H4 (cell line): ENCODE measurements at regions not wholly inside any gene's neighbourhood (a gene's known extent, or its start where the extent isn't known, plus 50 kb on each side); places are given as distances from the start of the nearest gene placed in this dataset.
"Not testable (repeated sequence)": the region's sequence is repeated elsewhere in the genome, so short reads cannot be mapped to it uniquely, and the experiment has no call there.

Experiments used
- DNase-seq: peaks from one replicate; pipeline ENCODE4 v3.0.0-alpha.2; 2015; ENCODE audit warnings: low spot score

DNA sequence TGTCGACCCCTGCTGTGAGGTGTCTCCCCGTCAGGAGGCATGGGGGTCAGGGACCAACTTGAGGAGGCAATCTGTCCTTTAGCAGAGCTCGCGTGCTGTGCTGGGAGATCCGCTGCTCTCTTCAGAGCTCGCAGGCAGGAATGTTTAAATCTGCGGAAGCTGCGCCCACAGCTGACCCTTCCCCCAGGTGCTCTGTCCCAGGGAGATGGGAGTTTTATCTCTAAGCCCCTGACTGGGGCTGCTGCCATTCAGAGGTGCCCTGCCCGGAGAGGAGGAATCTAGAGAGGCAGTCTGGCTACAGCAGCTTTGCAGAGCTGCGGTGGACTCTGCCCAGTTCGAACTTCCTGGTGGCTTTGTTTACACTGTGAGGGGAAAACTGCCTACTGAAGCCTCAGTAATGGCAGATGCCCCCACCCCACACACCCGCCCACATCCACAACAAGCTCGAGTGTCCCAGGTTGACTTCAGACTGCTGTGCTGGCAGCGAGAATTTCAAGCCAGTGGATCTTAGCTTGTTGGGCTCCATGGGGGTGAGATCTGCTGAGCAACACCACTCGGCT lies 133.1 kb downstream of the CENPC start:
- DNase-seq = not testable (repeated sequence)

DNA sequence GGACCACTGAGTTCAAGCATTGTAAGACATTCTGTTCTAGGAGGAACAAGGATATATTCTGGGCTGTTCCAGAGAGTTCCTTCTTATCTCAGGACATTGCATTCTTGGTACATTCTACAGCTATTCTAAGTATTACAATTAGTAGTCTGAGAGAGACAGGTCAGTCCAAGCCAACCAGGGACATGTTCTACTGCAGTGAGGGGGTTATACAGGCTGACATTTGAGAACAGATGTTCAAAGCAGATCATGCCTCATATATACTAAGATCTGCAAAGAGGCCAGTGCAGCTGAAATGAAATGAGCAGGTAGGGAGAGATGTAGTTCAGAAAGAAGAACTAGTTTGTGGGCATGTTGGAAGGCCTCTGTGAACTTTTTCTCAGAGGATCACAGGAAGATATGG lies 142.0 kb downstream of the CENPC start:
- DNase-seq = no peak

DNA sequence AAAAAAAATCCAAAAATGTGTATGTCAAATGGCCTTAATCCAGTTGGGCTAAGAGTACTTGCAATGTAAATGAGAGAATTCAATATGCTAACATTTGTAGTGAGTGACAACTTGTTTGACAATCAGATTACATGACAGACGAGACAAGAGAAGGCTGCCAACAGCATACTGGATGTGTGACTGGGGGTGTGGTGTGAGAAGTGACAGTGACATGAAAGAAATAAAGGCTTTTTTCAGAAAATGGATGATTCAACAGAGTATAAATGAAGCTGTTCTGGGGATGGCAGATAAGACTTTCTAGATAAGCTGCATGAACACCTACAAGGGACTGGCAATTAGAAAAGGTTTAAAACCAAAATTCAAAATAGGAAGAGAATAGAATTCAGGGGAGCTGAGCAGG lies 143.4 kb downstream of the CENPC start:
- DNase-seq = no peak

DNA sequence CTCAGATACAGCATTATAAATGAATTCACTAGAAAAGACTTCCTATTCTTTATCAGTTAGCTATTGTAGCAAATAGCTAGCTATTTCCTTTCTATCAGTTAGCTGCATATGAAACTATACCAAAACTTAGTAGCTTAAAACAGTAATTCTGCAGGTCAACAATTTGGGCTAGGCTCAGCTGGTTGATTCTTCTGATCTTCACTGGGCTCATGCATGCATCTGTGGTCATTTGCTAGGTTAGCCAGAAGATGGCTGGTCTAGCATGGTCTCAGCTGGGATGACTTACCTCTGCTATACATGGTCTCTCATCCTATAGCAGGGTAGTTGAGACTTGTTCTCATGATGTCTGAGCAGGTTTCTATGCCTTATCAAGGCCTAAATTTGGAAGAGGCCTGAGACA lies 147.4 kb downstream of the CENPC start:
- DNase-seq = no peak

DNA sequence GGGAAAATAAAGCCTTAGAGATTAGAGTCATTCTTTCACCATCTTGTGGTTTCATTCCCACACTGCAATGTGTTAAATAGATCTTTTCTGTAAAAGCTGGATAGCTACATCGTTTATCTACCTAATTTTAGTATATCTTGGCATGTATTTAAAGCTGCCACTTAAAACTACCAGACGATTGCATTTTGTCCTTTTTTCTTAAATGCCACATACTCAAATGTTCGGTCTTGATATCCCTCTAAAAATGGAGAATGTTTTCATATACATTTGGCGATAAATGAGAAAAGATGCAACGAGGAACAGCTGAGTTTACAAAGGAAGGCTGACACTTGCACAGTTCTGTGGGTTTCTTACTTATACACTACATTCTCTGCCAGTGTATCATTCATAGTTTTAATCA lies 148.3 kb downstream of the CENPC start:
- no peak for DNase-seq

DNA sequence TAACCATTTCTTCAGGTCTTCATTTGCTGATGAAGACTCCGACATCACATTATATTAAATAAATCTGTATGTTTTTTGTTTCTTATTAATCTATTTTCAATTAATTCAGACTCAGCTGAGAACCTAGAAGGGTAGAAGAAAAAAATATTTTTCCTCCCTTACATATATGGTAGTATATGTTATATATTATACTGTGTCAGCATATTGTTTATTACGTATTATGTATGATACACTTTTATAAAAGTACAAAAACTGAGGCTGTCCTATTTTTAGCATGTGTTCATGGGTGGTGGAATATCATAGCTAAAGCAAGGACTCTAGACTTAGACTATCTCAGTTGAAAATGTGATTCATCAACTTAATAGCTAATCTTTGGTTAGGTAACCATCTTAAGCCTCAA lies 149.3 kb downstream of the CENPC start:
- DNase-seq = no peak

DNA sequence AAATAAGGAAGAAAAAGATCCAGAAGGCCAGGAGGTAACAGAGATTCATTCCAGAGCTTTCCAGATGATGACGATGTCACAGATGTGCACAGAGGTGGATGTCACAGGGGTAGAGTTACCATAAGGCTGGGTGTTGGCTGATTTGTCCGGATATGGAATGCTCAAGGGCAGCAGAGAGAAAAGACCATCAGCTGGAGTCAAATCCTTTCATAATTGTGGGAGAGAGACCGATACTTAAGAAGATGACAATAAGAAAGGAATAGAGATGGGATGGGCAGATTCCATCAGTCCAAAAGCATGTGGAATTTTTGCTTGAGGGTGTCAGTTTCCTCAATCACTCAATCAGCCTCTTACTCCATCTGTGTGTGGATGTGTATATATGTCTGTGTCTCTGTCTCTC lies 150.4 kb downstream of the CENPC start:
- no peak for DNase-seq

DNA sequence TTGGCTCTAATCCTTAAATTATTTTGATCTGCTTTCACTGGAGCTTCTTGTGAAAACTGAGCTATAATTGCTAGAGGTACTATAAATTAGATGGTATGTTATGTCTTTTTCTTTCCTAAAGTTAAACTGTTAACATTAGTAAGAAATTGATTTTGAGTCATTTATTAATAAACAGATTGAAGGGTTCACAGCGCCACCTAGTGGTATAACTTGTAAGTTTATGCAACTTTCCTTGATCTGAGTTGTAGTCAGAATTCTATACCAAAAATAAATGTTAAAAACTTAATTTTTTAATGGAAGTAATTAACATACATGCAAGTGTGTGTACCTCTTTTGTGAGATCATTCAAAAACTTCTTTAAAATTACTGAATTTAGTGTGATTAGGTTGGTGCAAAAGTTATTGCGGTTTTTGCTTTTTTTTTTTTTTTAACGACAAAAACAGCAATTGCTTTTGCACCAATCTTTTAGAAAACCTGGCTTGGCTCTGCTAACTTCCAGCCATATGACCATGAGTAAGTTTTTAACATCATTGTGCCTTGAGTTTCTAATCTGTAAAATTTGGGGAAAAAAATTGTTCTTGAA lies 151.5 kb downstream of the CENPC start:
- DNase-seq = peak; percentile 11

DNA sequence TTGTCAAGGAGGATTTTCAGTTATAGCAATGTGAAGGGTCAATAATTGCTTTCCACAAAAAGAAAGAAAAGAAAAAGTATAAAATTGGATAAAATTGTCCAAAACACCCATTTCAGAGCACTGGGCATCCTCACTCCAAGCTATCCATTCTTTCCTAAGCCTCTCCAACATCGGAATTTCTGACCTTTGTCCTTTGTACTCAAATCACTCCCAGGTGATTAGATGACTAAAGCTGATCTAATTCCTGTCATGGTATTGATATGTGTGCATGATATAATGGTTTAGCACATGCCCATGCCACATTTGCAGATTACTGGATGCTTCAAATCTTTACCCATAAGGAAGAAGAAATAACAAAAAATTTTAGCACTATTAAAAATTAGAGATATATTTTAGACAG lies 152.3 kb downstream of the CENPC start:
- no peak for DNase-seq

DNA sequence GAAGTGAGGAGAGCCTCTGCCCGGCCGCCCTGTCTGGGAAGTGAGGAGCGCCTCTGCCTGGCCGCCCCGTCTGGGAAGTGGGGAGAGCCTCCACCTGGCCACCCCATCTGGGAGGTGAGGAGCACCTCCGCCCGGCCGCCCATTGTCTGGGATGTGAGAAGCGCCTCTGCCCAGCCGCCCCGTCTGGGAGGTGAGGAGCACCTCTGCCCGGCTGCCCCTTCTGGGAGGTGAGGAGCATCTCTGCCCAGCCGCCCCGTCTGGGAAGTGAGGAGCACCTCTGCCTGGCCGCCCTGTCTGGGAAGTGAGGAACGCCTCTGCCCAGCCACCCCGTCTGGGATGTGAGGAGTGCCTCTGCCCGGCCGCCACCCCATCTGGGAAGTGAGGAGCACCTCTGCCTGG lies 163.9 kb downstream of the CENPC start:
- DNase-seq = not testable (repeated sequence)

DNA sequence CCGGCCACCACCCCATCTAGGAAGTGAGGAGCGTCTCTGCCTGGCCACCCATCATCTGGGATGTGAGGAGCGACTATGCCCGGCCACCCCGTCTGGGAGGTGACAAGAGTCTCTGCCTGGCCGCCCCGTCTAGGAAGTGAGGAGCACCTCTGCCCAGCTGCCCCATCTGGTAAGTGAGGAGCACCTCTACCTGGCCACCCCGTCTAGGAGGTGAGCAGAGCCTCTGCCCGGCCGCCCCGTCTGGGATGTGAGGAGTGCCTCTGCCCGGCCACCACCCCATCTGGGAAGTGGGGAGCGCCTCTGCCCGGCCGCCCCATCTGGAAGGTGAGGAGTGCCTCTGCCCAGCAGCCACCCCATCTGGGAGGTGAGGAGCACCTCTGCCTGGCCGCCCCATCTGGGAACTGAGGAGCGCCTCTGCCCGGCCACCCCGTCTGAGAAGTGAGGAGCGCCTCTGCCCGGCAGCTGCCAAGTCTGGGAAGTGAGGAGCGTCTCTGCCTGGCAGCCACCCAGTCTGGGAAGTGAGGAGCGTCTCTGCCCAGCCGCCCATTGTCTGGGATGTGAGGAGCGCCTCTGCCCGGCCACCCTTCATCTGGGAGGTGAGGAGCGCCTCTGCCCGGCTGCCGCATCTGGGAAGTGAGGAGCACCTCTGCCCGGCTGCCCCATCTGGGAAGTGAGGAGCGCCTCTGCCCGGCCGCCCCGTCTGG lies 164.4 kb downstream of the CENPC start:
- DNase-seq = not testable (repeated sequence)

DNA sequence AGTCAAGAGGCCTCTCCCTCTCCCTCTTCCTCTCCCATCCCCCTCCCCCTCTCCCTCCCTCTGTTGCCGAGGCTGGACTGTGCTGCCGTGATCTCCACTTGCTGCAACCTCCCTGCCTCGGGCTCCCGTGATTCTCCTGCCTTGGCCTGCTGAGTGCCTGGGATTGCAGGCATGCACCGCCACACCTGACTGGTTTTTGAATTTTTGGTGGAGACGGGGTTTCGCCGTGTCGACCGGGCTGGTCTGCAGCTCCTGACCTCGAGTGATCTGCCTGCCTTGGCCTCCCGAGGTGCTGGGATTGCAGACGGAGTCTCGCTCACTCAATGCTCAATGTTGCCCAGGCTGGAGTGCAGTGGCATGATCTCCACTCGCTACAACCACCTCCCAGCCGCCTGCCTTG lies 165.1 kb downstream of the CENPC start:
- DNase-seq = no peak

DNA sequence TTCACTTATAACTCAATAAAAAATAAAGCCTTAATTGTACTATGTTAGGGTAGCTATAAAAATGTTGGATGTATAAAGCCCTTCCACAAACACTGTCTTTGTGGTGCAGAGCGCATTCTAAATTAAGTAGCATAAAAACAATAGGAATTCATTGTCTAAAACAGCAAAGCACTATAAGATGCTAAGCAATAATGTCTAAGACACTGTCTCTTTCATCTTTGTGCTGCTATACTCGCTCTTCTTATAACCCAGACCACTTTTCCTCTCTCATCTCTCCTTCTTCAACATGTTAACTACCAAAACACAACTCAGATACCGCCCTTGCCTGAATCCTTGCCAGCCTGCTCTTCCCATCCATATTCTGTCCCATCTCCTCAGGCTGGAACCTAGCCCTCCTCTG lies 170.0 kb downstream of the CENPC start:
- DNase-seq = no peak

DNA sequence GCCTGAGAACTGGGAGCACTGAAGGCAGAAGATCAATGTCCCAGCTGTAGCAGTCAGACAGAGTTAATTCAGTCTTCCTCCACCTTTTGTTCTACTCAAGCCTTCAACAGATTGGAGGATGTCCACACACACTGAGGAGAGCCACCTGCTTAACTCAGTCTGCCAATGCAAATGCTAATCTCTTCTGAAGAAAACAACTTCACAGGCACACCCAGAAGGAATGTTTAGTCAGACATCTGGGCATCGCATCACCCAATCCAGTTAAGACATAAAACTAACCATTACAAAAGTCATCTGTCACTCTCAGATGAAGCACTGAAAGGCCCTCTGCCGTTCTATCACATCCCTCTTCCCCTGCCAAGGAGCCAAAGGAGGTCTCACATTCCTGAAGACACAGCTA lies 173.7 kb downstream of the CENPC start:
- no peak for DNase-seq

DNA sequence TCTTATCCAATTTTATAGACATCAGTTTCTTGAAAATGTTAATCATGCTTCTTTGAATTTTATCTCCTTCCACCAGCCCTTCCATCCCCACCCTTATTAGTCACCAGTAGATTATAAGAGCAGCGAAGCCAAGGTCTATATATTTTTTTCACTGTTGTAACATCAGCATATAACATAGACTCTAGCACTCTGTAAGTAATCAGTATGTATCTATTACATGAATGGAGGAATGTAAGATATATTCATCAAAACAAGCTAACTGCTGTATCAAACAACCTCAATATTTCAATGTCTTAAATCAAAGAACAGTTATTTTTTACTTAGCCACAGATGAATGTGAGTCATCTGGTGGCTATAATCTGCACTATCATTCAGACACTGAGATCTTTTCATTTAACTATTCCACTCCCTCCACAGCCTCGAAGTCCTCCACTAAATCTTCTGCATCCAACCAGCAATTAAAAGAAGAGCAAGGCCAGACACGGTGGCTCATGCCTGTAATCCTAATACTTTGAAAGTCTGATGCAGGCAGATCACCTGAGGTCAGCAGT lies 178.9 kb downstream of the CENPC start:
- peak; percentile 11 for DNase-seq

DNA sequence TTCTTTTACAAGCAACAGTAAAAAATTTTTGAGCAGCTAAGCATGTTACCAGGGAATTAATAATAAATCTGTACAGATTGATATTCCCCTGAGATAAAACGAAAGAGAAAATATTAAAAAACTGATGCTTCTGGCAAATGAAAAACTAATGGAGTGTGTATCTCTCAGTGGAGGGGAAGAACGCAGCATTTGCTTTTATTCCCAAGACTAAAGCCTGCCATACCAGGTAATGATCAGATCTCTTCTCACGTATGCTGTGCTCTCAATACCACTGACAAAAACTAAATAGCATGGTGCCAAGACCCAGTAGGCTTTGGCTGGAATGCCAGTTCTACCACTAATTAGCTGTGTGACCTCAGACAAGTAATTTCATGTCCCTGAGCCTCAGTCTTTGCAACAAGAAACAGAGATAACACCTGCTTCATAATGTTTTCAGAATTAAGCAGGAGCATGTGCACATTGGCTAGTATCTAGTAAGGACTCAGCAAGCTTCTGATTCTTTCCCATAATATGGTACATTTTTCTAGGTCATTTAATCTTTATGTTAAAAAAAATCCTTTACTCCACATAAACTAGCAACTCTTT lies 179.6 kb downstream of the CENPC start:
- no peak for DNase-seq

DNA sequence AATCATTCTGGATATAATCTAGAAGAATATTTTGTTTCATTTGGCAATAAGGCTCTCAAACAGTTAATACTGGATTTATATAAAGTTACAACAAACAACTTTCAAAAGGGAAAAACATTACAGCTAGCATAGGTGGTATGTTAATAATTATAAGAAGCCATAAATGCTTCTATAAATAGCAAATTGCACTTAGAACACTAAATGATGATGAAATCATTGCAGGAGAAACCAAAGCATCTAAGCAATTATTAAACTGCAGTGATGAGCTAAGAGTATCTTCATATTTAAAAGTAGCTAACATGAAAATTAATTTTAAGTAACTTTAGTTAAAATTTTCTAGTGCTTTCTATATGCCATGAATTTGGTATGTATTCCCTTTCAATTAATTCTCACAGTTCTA lies 189.5 kb downstream of the CENPC start:
- no peak for DNase-seq

DNA sequence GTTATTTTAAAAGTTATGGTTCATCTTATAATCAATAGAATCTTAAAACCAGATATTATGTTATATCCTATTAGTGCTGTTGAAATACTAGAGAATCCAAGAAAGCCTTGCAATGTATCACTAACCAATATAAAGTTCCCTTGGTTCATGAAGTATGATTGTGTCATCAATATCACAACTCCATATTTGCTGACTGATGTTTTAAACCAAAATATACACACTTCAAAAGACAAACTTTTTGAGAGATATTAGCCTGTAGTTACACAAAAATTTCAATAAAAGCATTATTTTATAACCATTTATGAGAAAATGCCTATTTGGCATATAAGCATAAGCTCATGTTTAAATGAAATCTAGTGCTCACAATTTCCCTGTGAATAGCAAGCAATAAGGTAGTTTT lies 198.6 kb downstream of the CENPC start:
- no peak for DNase-seq

DNA sequence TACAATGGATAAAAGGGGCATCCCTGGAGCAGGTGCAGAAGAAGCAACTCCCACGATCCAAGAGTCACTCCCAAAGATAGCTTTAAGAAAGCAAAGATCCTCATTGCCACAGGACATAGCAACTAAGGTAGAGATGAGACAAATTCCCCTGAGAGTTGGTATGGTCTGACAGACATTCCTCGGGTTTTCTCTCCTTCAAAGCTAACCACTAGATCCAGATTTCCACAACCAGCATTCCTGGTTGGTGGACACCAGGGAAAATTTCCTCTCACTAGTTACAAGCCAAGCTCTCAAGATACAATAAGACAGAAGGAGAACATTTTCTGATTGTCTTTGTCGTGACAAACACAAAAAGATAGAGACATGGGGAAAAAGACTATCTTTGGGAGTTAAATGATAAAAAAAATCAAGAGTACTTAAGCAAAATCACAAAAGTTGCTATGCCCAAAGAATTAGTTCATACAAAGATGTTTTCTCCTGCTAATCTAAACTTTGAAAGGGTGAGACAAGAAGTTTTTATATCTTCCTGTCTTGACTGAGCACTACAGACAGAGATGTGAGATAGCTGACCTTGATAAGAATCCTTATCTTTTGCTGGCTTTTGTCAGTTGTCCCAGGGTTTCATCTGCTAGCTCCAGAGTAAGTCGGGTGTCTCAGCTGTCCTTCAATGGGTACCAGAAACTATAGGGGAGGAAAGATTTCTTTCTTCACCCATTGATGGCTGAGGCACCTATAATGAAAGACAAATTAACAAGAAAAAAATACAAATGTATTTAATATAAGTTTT lies 200.5 kb downstream of the CENPC start:
- DNase-seq = no peak

DNA sequence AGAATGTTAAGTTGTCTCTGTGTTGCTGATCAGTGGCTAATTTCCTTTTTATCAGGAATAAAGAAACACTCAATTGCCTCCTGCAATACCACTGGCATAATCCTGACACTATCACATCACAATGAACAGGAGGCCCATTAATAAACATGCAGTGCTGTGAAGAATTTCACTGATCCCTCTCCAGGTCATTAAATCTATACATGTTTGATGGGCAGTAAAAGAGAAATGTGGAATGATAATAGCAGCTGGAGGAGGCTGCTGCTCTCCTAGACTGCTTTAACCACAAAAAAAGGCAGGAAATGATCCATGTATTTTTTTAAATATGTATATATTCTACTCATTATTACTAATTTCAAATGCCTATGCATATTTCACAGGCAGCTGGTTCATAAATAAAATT lies 202.1 kb downstream of the CENPC start:
- DNase-seq = no peak

DNA sequence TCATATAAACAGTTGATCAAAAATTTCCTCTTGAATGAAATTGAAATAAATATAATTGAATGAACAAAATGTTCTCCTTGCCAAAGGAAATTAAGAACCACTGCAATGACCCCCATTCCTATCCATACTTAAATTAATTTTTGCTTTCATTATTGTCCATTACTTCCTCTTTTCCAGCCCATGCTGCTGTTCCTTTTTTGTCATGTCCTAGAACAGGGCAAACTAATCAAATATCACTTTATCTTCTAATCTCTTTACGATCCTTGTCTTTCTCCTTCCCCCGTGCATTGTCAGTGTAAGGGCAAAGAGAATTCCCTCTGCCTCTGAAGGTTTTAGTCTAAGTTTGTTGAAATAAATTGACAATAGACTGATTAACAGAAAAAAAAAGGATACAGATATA lies 203.0 kb downstream of the CENPC start:
- no peak for DNase-seq

DNA sequence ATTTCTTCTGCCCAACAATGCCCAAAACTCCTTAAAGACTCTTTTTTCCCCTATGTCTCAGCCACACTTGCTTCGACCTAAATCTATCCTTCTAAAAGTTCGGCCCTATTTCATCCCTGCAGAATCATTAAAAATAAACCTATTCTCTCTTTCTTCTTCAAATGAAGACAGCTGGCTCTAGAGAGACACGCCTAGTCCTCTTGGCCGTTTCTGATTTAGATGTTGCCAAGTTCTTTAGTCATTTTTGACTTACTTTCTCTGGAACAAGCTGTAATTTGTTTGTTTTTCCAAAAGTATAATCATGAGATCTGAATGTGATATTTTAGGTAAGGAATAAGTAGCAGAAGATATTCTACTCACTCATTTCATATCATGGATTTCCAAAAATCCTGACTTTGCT lies 211.6 kb downstream of the CENPC start:
- DNase-seq = no peak
